Osteocyte (in vitro differentiated cells): ENCODE measurements at regions not wholly inside any gene's neighbourhood (a gene's known extent, or its start where the extent isn't known, plus 50 kb on each side); places are given as distances from the start of the nearest gene placed in this dataset.

ENCODE experiments used
- DNase-seq: peaks from one replicate; pipeline ENCODE4 v3.0.0; 2021; ENCODE audit warnings: mixed read lengths; ENCODE audit not compliant: unreplicated experiment; ENCODE audit errors: extremely low spot score
- H3K27ac Mint-ChIP-seq: one replicate; pipeline ENCODE4 v1.8.0; 2021; ENCODE audit warnings: mild to moderate bottlenecking, mixed read lengths; ENCODE audit not compliant: unreplicated experiment
- H3K27me3 Mint-ChIP-seq: one replicate; pipeline ENCODE4 v1.8.0; 2021; ENCODE audit warnings: mixed read lengths; ENCODE audit not compliant: unreplicated experiment
- H3K36me3 Mint-ChIP-seq: one replicate; pipeline ENCODE4 v1.8.0; 2021; ENCODE audit warnings: mixed read lengths; ENCODE audit not compliant: unreplicated experiment
- H3K4me1 Mint-ChIP-seq: one replicate; pipeline ENCODE4 v1.8.0; 2021; ENCODE audit warnings: mixed read lengths; ENCODE audit not compliant: unreplicated experiment
- H3K4me3 Mint-ChIP-seq: one replicate; pipeline ENCODE4 v1.8.0; 2021; ENCODE audit warnings: mild to moderate bottlenecking, moderate library complexity, mixed read lengths; ENCODE audit not compliant: unreplicated experiment
- H3K9me3 Mint-ChIP-seq: one replicate; pipeline ENCODE4 v1.8.0; 2021; ENCODE audit warnings: mixed read lengths; ENCODE audit not compliant: unreplicated experiment
- TF ChIP-seq, protein P1 (sequence below): fragments of 200-600 bp; sonication (generic); IDR thresholded peaks from 2 replicates; pipeline ENCODE4 v1.5.0; 2021; ENCODE audit warnings: antibody characterized with exemption, mild to moderate bottlenecking, moderate library complexity

DNA sequence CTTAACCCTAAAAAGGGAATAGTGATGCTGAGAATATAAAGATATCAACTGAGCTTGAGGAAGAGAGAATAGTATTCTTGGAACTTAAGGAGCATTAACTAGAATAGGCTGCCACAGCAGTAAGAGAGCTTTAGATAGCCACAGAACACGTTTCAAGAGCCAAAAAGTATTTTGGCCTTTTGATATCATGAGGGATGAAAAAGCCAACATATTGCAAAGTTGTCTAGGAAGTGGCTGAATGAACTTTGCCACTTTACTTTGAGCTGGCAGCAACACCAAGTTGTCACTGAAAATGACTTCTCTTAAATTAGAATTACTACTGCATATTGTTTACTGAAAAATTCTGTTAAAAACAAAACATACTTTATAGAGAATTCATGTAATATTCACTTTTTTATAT is 1476.2 kb downstream of the MRPL39 start:
- Mint-ChIP-seq H3K4me1 (peaks cover 1% of the 10 kb centered on the region), H3K27ac (no peak overlapping the region), H3K27me3 (no peaks in the 10 kb centered on the region), H3K4me3 (no peak overlapping the region), H3K9me3 (peaks cover 7% of the 10 kb centered on the region), H3K36me3 (no peaks in the 10 kb centered on the region)
- TF ChIP-seq, protein P1, sequence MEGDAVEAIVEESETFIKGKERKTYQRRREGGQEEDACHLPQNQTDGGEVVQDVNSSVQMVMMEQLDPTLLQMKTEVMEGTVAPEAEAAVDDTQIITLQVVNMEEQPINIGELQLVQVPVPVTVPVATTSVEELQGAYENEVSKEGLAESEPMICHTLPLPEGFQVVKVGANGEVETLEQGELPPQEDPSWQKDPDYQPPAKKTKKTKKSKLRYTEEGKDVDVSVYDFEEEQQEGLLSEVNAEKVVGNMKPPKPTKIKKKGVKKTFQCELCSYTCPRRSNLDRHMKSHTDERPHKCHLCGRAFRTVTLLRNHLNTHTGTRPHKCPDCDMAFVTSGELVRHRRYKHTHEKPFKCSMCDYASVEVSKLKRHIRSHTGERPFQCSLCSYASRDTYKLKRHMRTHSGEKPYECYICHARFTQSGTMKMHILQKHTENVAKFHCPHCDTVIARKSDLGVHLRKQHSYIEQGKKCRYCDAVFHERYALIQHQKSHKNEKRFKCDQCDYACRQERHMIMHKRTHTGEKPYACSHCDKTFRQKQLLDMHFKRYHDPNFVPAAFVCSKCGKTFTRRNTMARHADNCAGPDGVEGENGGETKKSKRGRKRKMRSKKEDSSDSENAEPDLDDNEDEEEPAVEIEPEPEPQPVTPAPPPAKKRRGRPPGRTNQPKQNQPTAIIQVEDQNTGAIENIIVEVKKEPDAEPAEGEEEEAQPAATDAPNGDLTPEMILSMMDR, result no peak
- no peak for DNase-seq

DNA sequence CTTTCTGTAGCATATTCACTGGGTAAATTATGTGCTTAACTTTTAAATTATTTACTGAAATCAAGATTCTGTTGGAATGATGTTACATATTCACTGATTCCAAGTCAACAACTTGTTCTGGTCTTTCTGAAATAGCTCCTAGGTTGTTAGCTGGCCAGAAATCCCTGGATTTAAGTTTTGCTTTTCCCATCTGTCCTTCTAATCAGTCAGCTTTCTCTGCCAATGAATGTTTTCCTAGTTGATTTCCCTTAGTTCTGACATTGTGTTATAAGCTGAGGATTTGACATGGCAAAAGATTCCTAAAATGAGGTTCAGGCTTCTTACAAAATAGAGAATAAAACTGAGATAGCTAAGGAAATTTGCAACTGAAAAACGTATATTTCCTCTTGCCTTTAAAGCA is 1479.6 kb downstream of the MRPL39 start:
- TF ChIP-seq, protein P1, result no peak
- no peaks in the 10 kb centered on the region for H3K36me3 Mint-ChIP-seq
- no peak overlapping the region for H3K27ac Mint-ChIP-seq
- H3K27me3 Mint-ChIP-seq, result no peaks in the 10 kb centered on the region
- H3K4me3 Mint-ChIP-seq, result no peak overlapping the region
- no peak for DNase-seq
- peaks cover 6% of the 10 kb centered on the region for H3K4me1 Mint-ChIP-seq
- H3K9me3 Mint-ChIP-seq, result peaks cover 9% of the 10 kb centered on the region

DNA sequence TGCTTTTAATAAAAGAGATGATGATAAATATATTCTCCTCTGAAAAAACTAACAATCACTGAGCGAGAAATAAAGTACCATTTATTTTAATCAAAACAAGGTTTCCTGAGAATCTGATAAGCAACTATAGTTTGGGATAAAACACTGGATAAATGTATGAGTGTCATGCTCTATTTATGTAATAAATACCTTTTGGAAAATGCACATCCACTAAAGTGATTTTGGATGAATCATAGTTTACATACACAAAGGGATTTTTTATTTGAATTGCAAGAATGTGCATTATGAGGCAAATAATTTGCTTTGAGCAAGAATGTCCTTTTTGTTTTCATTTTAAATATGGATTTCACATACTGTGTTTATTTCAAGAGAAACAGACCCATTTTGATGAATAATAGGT is 1483.5 kb downstream of the MRPL39 start:
- no peaks in the 10 kb centered on the region for H3K27me3 Mint-ChIP-seq
- H3K27ac Mint-ChIP-seq, result no peak overlapping the region
- DNase-seq, result no peak
- no peak overlapping the region for H3K4me3 Mint-ChIP-seq
- peaks cover 11% of the 10 kb centered on the region for H3K4me1 Mint-ChIP-seq
- no peaks in the 10 kb centered on the region for H3K36me3 Mint-ChIP-seq
- peaks cover 7% of the 10 kb centered on the region for H3K9me3 Mint-ChIP-seq
- TF ChIP-seq, protein P1, result no peak

DNA sequence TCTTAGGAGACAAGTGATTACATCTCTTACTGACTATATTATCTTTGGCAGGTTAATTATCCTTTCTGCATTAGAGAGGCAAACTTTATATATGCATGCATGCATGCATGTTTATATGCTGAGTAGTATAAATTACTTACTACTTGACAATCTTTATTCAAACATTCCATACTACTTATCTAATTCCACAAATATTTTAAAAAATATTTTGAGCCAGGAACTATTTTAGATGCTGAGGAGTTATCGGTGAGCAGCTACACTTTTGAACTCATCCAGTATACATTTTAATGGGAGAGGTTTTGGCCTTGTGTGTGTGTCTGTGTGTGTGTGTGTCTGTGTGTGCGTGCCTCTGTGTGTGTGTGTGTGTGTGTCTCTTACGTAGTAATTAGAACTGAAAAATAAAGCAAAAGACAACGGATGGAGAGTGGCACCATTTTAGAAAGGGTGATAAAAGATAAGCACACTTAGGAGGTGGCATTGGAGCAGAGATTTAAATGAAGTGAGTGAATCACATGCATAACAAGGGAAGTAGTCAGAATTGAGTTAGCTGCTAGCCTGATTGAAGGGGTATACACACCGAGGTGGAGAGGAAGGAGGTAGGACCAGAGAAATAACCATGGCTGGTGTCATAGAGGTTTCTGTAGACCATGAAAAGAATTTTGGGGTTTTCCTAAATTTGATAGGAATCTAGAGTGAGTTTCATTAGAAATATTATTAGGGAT is 1488.4 kb downstream of the MRPL39 start:
- Mint-ChIP-seq H3K27ac (no peak overlapping the region), H3K4me1 (peaks cover 12% of the 10 kb centered on the region), H3K36me3 (no peaks in the 10 kb centered on the region), H3K27me3 (no peaks in the 10 kb centered on the region), H3K4me3 (no peak overlapping the region), H3K9me3 (peaks cover 10% of the 10 kb centered on the region)
- no peak for DNase-seq
- TF ChIP-seq, protein P1, result no peak

DNA sequence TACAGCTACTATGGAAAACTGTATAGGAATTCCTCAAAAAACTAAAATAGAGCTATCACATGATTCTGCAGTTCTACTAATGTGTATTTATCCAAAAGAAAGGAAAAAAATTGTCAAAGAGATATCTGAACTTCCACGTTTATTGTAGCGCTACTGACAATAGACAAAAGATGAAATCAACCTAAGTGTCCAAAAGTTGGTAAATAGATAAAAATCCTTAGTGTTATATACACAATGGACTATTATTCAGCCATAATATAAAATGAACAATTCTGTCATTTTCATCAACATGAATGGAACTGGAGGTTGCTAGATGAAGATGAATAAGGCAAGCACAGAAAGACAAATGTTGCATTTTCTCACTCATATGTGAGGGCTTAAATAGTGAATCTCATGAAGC is 1492.1 kb downstream of the MRPL39 start:
- H3K36me3 Mint-ChIP-seq, result no peaks in the 10 kb centered on the region
- DNase-seq, result no peak
- TF ChIP-seq, protein P1, result no peak
- H3K27ac Mint-ChIP-seq, result no peak overlapping the region
- H3K27me3 Mint-ChIP-seq, result no peaks in the 10 kb centered on the region
- peaks cover 13% of the 10 kb centered on the region for H3K4me1 Mint-ChIP-seq
- H3K9me3 Mint-ChIP-seq, result peaks cover 11% of the 10 kb centered on the region
- H3K4me3 Mint-ChIP-seq, result no peak overlapping the region
